Coronary artery (tissue), 2 donors: ENCODE measurements at regions not wholly inside any gene's neighbourhood (a gene's known extent, or its start where the extent isn't known, plus 50 kb on each side); places are given as distances from the start of the nearest gene placed in this dataset.

ENCODE experiments used
- DNase-seq: peaks from one replicate; pipeline ENCODE4 v3.0.0-alpha.2; 2017; ENCODE audit warnings: low spot score
- H3K27ac ChIP-seq, 2 donors: fragments of 200-600 bp; sonication (generic); one replicate each; pipeline ENCODE4 v1.5.1; 2016 to 2019
- H3K4me3 ChIP-seq: fragments of 200-600 bp; sonication (generic); 2 replicates; pipeline ENCODE4 v1.5.1; 2016; ENCODE audit warnings: mild to moderate bottlenecking, moderate library complexity
- CTCF ChIP-seq: fragments of 200-600 bp; sonication (generic); IDR thresholded peaks from one replicate; pipeline ENCODE4 v1.5.1; 2019; ENCODE audit warnings: antibody characterized with exemption

GRCh38 chr3:127037021-127037400 is 54.1 kb downstream of the PLXNA1 start:
- TF ChIP-seq CTCF = no peak
- DNase-seq = no peak
- Histone ChIP-seq H3K27ac (no peak overlapping the region), H3K4me3 (no peak overlapping the region)

GRCh38 chr3:127037418-127037841 is 54.5 kb downstream of the PLXNA1 start:
- H3K4me3 ChIP-seq = no peak overlapping the region
- TF ChIP-seq CTCF = no peak
- no peak overlapping the region for H3K27ac ChIP-seq
- DNase-seq = no peak

DNA sequence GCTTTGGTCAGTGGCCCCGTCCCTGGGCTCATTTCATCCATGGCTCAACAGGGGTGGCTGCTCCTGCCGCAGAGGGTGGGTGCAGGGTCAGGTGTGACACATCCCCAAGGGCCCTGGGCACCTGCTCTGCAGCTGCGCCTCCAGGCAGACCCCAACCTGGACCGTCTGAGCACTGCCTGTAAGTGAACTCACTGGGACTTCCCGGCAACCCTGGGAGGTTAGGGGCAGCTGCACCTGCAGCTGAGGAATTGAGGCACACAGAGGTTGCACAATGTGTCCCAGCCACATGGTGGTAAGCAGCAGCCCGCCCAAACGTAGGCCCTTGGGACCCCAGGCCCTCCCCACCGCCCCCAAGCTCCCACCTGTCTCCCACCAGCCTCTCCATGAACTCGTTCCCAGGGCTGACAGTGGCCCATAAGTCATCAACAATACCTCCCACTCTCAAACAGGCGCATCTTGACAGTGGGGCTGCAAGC is 55.1 kb downstream of the PLXNA1 start:
- DNase-seq = no peak
- Histone ChIP-seq H3K27ac (no peak overlapping the region), H3K4me3 (no peak overlapping the region)
- no peak for TF ChIP-seq CTCF

DNA sequence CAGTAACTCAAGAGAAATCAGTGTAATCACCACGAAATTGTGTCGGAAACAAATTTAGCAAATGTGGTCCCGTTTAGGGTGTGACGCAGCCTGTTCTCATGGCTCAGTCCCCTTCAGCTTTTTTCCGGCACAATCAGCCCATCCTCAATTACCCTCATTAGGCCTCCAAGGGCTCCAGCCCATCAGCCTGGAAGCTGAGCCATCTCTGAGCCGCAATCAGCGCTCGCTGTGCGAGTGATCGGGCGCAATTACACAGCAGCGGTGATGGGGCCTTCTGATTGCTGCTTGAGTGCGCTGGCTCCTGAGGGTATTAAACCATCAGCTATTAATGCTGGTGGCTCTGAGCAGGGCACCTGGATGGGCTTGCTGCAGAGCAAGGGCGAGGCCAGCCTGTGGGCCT is 55.6 kb downstream of the PLXNA1 start:
- DNase-seq = no peak
- no peak for TF ChIP-seq CTCF
- H3K27ac ChIP-seq = no peak overlapping the region

DNA sequence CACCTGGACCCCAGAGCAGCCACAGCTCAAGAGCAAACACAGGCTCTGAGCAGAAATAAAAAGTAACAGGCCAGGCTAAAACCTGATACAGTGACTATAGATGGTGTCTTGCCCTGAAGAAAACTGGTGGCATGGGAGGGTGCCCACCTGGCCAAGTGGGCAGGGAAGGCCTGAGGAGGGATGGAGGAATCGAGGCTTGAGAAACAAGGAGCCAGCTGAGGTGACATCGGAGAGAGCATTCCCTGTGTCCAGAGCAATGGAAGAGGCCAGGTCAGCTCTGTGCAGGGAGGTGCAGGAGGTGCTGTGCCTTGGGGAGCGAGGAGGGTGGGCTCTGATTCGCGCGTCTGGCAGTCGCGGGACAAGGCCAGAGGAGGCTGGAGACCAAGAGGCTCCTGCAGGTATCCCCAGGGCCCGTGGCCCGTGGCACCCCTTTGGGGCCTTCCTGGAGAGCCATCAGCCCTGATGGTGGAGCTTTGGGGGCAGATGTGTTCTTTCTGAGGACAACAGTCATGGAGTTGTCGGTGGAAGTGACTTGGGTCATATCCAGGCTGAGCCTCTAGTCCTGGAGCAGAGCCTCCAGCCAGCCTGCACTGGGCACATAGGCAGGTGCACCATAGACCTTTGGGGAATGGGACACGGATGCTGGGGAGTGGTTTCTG is 56.1 kb downstream of the PLXNA1 start:
- Histone ChIP-seq H3K27ac (no peak overlapping the region), H3K4me3 (no peak overlapping the region)
- no peak for TF ChIP-seq CTCF
- DNase-seq = no peak

More for the DNA sequence above, 55.6 kb downstream of the PLXNA1 start:
- no peak overlapping the region for H3K4me3 ChIP-seq

DNA sequence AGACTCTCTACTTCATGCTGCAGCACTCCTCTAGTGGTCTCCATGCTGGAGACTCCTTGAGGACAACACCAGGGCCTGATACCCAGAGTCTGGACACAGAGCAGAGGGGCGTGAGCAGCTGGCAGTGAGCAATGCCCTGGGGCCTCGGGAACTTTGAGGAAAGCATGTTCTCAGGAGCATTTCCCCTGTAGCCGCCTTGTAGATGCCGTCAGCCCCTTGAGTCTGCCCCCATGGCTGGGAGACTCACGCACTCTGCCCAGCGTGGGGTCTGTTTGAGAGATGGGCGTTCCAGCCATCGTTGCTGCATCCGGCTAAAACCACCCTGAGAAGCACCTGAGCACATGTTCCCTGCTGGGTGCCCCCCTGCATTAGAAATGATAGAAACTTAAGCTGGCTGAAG is 56.8 kb downstream of the PLXNA1 start:
- no peak for DNase-seq
- no peak for TF ChIP-seq CTCF
- H3K27ac ChIP-seq = no peak overlapping the region
- H3K4me3 ChIP-seq = no peak overlapping the region

- Histone ChIP-seq H3K4me3 (no peak overlapping the region), H3K27ac (no peak overlapping the region)
- no peak for TF ChIP-seq CTCF
- no peak for DNase-seq
Observed at GRCh38 chr3:127040216-127040615, 57.3 kb downstream of the PLXNA1 start.
